ENCODE measurements at regions not wholly inside any gene's neighbourhood (a gene's known extent, or its start where the extent isn't known, plus 50 kb on each side); places are given as distances from the start of the nearest gene placed in this dataset.

GRCh38 chr11:82671451-82671850 is 62.2 kb downstream of the FAM181B start:
- TF ChIP-seq, protein P1, sequence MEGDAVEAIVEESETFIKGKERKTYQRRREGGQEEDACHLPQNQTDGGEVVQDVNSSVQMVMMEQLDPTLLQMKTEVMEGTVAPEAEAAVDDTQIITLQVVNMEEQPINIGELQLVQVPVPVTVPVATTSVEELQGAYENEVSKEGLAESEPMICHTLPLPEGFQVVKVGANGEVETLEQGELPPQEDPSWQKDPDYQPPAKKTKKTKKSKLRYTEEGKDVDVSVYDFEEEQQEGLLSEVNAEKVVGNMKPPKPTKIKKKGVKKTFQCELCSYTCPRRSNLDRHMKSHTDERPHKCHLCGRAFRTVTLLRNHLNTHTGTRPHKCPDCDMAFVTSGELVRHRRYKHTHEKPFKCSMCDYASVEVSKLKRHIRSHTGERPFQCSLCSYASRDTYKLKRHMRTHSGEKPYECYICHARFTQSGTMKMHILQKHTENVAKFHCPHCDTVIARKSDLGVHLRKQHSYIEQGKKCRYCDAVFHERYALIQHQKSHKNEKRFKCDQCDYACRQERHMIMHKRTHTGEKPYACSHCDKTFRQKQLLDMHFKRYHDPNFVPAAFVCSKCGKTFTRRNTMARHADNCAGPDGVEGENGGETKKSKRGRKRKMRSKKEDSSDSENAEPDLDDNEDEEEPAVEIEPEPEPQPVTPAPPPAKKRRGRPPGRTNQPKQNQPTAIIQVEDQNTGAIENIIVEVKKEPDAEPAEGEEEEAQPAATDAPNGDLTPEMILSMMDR (IDR thresholded peaks at IDR 0.05) = no peak
- no peak for TF ChIP-seq POLR2A (IDR thresholded peaks at IDR 0.05)

Measured in Peyer's patch (tissue), 4 donors.